GM23338 (cell line): ENCODE measurements at regions not wholly inside any gene's neighbourhood (a gene's known extent, or its start where the extent isn't known, plus 50 kb on each side); places are given as distances from the start of the nearest gene placed in this dataset.

ENCODE experiments used
- CREB1 ChIP-seq: fragments of 250-450 bp; sonication (Bioruptor Pico); IDR thresholded peaks from 2 replicates; pipeline ENCODE4 v1.5.0; 2020; ENCODE audit warnings: low read depth, mild to moderate bottlenecking, moderate library complexity
- ETS1 ChIP-seq: IDR thresholded peaks from 2 replicates; pipeline ENCODE4 v1.6.1; 2016; ENCODE audit warnings: antibody characterized with exemption
- EZH2phosphoT487 ChIP-seq: fragments of 200-600 bp; sonication (generic); IDR thresholded peaks from one replicate; pipeline ENCODE4 v1.8.1; 2018; ENCODE audit warnings: antibody characterized with exemption; ENCODE audit not compliant: unreplicated experiment
- JUNB ChIP-seq: IDR thresholded peaks from one replicate; pipeline ENCODE4 v1.6.1; 2016; ENCODE audit warnings: antibody characterized with exemption; ENCODE audit not compliant: unreplicated experiment
- REST ChIP-seq: IDR thresholded peaks from one replicate; pipeline ENCODE4 v1.6.1; 2018; ENCODE audit warnings: antibody characterized with exemption; ENCODE audit not compliant: unreplicated experiment
- ZNF462 ChIP-seq: fragments of 250-450 bp; sonication (Bioruptor Pico); IDR thresholded peaks from 2 replicates; pipeline ENCODE4 v1.5.0; 2020; ENCODE audit warnings: mild to moderate bottlenecking, moderate library complexity

- 0 out of 2 replicates have a peak, but pooled peaks have one; percentile 22 for TF ChIP-seq ZNF462 (CRISPR knock-in tag)
- TF ChIP-seq CREB1 = no peak
- TF ChIP-seq JUNB = no peak
- no peak for TF ChIP-seq EZH2phosphoT487
- no peak for TF ChIP-seq REST
- no peak for TF ChIP-seq ETS1
Measured at GRCh38 chr5:157994906-157995519, 136.1 kb upstream of the CLINT1 start (continued).
